COLO829 (cell line): ENCODE measurements at regions not wholly inside any gene's neighbourhood (a gene's known extent, or its start where the extent isn't known, plus 50 kb on each side); places are given as distances from the start of the nearest gene placed in this dataset.
"Not testable (repeated sequence)": the region's sequence is repeated elsewhere in the genome, so short reads cannot be mapped to it uniquely, and the experiment has no call there.

Source experiments
- DNase-seq: peaks from one replicate; pipeline ENCODE4 v3.0.0; 2012; ENCODE audit warnings: low spot score

DNA sequence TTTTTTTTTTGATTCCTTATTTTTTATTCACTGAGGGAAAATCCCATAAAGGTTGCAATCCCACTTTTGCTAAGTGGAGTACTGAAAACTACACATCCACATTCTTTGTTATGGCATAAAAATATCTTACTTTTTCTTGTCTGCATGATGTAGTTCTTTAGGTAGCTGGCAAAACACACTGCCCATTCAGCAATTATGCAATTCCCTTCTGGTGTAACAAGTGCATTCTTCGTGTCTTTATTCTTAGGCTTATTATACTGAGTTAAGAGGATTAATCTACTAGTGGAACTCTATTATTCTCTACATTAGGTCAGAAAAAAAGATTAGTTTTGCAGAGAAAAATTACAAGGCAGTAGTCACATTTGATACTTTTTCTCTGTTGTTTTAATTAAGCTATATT is 403.8 kb upstream of the GBE1 start:
- no peak for DNase-seq

DNA sequence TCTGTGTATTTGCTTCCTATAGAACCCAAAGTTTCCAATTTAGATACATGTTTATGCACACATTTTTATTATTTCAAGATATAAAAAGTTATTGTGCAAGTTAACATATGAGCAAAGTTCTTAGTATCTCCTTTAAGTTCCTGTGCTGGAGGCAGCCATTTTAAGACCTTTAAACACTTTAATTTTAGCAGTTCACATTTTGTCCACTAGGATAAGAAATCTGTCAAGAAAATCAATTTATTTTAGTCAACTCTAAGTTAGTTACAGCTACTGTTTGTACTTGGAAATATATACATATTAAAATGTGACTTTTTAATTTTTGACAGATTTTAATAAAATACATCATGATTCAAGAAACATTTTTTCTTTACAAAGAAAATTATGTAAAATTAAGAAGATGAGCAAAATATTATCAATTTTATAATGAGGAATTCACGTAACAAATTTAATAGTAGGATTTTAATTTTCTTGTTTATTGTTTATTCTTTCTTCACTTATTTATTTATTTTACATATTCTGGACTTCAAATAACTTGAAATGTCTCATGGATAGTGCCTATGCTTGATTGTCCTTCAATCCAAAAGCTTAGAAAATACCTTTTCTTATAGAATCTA is 402.6 kb upstream of the GBE1 start:
- peak; percentile 28 for DNase-seq

DNA sequence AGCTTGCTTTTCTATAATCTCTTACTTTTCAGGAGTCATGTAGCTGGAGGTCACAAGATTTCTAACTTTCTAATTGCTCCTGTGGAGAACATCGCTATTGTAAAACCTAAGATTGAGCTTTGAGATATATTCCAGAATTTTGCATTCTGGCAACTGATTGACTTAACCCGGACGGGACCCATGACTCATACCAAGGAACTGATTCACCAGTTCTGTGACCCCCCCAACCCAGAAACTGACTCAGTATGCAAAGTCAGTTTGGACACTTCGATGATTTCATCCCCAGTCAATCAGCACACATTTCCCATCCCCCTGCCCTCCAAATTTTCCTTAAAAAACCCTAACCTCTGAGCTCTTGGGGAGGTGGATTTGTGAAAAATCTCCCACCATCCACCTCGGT is 396.5 kb upstream of the GBE1 start:
- DNase-seq, result peak; percentile 10

DNA sequence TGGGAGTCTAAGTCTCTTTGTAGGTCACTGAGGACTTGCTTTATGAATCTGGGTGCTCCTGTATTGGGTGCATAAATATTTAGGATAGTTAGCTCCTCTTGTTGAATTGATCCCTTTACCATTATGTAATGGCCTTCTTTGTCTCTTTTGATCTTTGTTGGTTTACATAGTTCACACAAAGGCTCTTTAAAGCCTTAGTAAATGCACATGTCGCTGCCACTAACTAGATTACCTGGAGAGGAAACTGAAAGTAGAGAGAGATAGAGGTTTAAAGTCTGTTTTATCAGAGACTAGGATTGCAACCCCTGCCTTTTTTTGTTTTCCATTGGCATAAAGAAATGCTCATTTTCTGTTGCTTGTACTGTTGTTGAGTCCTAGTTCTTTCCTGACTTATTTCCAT is 392.4 kb upstream of the GBE1 start:
- not testable (repeated sequence) for DNase-seq

DNA sequence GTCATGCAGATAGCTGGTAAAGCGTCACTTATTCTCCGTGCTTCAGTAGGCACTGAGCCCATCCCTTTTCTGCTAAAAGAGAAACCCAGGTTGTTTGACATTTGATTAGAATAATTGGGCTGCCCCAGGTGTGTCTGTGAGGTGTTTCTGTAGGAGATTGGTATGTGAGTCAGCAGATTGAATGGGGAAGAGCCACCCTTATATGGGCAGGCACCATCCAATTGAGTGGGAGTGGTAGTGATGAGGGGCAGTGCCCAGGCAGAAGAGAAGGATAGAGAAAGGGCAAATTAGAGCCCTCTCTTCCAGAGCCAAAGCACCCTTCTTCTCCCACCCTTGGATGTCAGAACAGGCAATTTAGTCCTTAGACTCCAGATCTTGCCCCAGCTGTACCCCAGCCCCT is 384.3 kb upstream of the GBE1 start:
- no peak for DNase-seq

DNA sequence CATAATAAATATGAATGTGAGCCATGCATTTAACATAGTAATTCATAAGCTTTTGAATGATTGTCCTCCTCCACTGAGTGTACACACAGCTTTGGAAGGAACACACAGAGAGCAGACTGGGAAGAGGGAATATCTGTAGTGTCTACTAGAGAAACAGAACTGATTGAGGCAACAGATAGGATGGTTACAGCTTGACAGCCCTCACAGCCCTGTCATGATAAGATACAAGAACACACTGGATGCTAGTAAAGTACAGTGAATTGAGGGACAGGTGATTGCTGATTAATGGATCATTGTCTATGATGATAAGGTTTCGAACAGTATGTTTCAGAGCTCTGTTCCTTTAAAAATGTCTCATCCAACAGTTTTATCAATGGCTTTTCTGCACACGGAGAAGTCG is 383.4 kb upstream of the GBE1 start:
- no peak for DNase-seq

DNA sequence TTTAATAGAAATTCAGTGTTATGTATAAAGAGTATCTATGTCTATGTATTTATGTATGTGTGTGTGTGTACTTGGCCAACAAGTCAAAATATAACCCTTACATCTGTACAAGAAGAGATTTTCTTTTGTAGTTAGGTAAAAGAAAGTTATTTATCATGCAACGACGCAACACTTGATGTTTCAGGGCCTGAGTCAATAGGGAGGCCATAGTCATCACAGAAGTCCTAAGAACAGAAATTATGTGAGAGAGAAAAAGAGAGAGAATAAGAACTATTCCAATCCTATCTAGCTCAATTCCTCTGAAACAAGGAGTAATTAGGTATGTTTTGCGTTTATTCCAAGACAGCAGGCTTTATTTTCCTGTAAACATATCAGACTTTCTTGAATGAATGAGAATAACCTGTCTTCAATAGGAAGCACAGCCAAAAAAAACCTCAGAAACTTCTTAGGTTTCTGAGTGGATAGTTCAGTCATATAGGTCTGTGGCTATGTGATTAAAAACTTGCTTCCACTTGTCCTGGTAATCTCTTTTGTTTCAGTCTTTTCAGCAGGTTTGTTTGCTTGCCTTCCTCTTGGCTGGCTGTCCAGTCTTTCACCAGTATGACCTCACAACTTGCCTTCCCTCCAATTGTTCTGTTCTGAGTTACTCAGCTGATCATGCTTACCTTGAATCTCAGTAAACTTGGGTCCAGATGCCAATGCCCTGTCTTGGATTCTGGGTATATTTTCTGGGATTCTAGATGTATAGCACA is 382.4 kb upstream of the GBE1 start:
- no peak for DNase-seq

DNA sequence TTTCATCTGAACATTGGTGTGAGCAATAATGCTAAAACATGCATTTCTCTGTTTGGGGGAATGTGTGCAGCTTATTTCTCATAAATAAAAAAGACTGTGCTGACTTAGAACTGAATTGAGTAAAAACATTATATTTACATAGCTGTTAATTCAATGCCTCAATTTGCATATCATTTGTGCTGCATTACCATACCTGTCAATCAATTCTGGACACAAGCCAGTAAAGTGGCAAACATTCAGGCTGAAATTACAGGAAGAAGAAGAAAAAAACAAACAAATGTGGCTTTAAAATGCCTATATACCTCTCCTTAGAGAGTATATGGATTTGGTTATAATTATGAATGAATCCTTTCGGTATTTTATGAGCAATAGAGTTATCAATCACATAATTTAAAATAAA is 380.1 kb upstream of the GBE1 start:
- DNase-seq, result no peak

DNA sequence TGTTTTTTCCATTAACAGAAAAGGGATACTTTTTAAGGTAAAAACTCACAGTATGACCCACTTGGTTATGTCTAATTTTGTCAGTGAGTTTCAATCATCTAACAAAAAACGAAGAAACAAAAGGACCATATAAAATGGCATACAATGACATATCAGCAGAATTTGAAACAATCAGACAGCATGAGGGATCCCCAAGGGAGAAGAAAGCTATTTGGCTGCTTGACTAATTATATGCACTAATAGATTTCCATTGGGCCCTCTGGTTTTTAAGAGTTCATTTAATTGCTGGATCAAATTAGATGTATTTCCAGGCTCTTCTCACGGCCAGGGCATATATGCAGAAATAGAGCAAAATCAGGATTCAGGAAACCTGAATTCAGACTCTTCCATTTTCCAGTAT is 376.4 kb upstream of the GBE1 start:
- DNase-seq, result no peak

DNA sequence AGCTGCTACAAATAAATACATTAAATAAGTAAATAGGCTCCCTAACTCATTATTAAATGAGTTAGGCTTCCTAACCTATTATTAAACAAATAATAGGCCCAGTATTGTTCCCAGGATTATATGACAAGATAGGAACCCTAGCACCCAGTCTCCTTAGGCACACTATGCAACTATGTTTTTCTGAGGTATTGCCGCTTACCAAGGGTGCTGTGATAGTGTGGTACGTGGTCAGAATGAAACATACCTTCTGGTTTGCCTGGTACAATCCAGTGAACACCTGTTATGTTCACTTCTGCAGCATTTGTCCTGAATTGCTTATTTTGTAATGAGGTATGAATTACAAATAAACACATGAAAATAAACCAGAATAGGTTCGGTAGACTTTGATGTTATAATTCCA is 375.6 kb upstream of the GBE1 start:
- no peak for DNase-seq

DNA sequence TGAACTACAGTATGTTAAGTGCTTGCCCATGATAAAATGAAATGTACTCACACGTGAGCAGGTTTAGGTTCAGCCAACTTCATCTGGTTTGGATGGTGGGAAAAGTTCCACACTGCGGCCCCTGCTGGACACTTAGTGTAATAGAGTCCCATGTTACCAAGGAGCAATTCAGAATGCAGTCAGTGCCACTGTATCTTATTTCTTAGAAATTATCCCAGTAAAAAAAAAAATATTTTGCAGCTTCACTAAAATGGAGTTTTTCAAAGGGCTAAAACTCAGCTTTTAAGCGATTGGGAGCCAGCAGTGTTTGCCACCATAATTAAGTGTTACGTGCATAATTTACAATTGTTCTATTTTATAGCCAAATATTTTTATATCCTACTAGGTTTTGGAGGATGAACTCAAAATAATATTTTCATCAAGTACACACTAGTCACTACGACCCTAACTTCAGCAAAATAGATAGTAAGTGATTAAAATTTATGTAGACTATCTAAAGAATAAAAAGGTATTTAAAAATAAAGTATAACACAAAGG is 371.7 kb upstream of the GBE1 start:
- peak; percentile 78 for DNase-seq

DNA sequence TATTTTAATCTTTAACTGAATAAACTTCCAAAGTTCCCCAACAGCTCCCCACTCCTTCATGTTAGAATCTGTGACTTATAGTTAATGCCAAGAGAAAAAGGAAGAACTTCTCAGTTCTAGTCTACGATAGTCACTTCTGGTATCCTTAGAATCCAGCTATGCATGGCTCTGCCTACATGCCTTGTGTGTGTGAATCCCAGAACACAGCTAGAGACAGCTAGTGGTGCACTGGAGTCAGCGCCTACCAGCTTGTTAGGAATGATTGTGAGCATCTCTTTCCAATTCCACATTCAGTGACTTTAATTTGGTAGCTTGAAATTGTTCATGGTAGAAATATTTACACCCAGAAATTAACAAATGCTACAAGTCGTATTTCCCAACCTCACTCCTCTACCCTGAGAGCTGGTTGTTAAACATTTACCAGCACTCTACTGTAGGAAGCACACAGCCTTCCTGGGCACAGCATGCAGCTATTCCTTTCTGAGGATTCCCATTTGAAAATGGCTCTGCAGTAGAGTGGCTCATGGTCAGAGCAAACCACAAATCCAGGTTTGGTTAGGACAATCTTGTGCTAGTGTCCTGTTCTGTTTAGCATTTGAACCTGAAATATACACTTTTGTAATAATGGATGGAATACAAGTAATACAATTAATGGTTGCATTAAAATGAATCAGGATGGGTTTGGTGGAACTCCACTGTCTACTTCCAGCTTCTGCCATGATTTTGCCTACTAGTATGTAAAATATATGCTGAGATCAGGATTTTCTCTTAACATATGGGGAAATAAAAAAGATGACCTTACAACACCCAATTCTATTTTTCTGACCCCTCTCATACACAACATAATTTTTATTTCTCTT is 371.0 kb upstream of the GBE1 start:
- DNase-seq, result no peak

DNA sequence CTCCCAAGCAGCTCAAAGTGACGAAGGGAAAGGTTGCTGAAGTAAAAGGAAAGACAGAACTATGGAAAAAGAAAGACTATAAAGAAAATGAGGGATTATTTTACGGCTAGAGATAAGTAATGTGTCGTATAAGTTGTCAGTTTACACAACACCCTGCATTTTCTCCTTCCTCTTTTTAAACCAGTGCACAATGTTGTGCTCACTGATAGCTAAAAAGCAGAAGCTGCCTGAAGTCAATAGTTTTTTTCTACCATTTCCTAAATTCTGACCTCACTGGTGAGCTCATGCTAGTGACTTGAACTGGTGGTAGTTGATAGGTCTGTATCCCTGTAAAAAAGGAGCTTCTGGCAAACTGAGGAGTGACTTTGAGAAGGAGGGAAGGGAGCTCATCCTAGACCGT is 368.6 kb upstream of the GBE1 start:
- no peak for DNase-seq

DNA sequence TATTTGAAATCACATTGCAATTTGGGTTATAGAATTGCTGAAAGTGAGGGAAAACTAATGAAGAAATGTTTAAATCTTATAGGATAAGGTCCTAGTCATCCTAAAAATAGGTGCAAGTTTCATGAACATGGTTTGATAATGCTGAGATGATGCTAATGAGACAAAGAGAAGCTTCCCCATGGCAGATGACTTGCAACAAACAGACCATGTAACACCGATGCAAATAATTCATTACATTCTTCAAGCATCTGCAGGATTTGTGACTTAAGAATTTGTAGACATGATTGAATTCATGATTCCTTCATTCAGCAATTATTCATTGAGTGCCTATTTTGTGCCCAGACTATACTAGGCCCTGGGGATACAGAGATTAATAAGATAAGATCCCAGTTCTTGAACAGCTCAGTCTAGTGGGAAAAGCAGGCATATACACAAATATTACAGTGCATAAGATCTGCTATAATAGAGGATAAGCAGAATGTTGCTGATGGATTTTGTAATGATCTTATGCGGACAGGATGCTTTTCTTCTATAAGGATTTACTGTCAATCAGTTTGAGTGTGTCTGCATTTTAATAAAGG is 367.9 kb upstream of the GBE1 start:
- no peak for DNase-seq

DNA sequence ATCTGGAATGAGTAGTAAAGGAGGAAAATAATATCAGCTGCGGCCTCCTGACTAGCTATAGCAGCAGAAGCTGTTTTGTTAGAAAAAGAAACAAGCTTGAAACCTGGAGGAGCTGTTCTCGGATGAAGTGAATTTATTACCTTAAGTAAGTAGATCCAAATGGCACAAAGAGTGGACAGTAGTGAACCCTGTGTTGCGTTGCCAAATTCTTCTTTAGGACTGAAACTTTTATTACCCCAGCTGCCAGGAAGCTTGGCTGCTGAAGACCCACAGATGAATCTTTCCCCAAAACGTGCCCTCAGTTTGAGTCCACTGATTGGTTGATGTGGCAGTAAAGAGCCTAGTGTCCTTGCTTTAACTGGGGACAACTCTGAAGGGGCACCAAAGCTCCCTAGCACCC is 366.8 kb upstream of the GBE1 start:
- DNase-seq, result no peak

DNA sequence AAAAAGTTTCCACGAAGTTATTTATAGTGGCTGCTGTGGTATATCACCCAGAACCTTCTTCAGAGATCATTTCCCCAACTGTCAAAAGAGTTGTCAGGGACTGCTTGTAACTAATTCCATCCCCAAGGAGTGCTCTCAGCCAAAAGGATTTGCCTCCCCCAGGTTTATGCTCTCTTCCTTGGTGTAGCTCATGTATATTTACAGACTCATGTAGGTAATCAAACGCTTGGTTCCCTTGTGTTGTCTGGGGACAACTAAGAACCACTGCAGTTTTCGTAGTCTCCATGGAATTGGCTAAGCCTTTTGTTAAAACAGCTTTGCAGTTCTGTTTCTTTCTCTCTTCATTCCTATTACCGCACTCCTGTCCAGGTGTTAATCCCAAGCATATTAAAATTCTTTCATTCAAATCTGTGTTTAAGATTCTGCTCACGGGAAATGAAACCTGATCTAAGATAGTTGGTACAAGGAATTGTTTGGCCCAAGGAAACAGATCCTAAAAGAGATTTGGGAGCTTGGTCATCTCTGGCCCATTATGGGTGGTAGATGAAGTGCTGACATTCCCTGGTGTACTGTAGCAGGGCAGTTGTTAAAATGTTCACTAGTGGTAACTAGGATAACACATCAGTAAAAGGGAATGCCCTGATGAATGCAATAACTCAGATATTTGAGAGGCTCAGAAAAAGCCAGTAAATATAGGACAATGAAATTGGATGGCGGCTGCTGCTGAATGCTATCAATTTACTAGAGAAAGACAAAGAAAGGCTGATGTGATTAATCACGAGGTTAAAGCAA is 361.3 kb upstream of the GBE1 start:
- DNase-seq, result no peak

DNA sequence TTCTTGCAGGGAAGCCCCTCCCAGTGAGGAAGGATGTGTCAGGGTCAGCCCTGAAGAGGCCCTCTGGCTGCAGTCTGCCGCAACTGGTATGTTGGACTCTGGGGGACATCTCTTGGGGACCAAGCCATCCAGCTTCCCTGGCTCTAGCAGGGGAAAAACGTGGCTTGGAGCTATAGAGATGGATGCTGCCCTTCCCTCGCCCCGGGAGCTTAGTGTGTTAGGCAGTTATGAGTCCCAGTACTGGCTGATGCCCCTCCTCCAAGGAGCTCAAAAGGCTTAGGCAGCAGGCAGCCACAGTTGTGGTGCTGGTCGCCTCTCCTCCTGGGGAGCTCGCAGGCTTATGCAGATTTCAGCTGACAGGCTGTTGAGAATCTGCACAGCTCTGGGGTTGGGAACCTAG is 353.1 kb upstream of the GBE1 start:
- DNase-seq, result no peak

DNA sequence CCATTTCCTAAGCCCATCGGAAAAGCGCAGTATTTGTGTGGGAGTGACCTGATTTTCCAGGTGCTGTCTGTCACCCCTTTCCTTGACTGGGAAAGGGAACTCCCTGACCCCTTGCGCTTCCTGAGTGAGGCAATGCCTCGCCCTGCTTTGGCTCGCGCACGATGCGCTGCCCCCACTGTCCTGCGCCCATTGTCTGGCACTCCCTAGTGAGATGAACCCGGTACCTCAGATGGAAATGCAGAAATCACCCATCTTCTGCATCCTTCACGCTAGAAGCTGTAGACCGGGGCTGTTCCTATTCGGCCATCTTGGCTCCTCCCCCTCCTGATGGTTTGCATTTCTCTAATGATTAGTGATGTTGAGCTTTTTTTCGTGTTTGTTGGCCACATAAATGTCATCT is 349.3 kb upstream of the GBE1 start:
- not testable (repeated sequence) for DNase-seq

DNA sequence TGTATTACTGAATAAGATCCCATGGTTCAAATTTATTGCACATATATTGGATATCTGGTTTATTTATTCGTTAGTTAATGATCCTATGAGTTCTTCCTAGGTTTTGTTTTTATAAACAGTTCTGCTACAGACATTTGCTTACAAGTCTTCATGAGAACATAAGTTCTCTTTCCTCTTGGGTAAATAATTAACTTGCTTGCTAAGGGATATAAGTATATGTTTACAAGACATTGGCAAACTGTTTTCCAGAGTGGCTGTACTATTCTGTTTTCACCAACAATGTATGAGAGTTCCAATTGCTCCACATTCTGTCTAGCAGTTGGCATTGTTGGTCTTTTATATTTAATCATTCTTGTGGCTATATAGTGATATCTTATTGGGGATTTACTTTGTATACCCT is 341.8 kb upstream of the GBE1 start:
- no peak for DNase-seq

DNA sequence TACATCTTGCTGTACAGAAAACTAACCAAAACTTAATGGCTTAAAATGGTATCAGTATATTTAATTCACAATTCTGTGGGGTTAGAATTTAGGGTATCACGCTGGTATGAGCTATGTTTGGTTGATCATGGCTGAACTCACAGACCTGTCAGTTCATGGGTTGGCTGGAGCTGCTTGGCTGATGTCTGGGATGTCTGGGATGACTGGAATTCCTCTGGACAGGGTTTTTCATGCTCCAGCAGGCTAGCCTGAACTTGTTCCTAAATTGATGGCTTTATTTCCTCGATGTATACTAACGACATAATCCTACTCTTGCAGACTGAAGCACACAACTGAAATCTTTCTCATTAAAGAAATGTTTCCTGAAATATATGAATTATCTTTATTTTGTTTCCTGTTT is 338.9 kb upstream of the GBE1 start:
- DNase-seq, result no peak

DNA sequence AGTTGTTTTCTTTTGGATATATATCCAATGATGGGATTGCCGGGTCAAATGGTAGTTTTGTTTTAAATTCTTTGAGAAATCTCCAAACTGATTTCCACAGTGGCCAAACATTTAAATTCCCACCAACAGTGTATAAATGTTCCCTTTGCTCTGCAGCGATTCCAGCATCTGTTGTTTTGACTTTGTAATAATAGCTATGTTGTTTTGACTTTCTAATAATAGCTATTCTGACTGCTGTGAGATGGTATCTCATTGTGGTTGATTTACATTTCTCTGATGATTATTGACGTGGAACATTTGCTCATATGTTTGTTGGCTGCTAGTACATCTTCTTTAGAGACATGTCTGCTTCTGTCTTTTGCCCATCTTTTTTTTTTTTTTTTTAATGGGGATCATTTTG is 332.2 kb upstream of the GBE1 start:
- no peak for DNase-seq

DNA sequence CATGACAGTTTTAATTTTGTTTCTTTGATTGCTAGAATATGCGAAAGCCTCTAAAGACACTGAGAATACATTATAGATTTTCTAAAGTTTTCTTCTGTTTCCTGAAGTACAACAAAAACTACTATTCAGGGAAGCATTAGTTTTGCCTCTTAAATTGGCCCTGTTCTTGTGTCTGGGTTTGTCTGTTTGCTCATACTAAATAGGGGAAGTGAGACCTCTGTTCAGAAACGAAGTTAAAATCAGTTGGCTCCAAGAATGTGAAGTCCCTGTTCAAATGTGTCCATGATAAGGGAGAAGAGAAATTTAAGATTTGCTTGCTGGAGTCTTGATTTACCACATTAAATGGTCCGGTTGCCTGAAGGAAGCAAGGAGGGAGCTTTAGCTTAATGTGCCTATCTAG is 327.3 kb upstream of the GBE1 start:
- no peak for DNase-seq
